Body of pancreas (tissue), 4 donors: ENCODE measurements at regions not wholly inside any gene's neighbourhood (a gene's known extent, or its start where the extent isn't known, plus 50 kb on each side); places are given as distances from the start of the nearest gene placed in this dataset.

Source experiments
- ATAC-seq: fragments of 150-250 bp; one replicate; pipeline ENCODE4 v1.9.1; 2016
- DNase-seq, 4 donors: peaks; one replicate each; pipeline ENCODE4 v3.0.0-alpha.2; 2019
- H3K27ac ChIP-seq, 4 donors: fragments of 200-600 bp; sonication (generic); 1 replicate in 3 of 4; 2 replicates in 1 of 4; pipeline versions ENCODE4 v1.5.1 to v1.6.1; 2016 to 2019; ENCODE audit warnings: mild to moderate bottlenecking in 1 of 4, mixed read lengths in 1 of 4, moderate library complexity in 1 of 4
- H3K27me3 ChIP-seq, 2 donors: fragments of 200-600 bp; sonication (generic); one replicate each; pipeline ENCODE4 v1.6.0; 2016; ENCODE audit warnings: mild to moderate bottlenecking in 1 of 2
- H3K36me3 ChIP-seq, 2 donors: fragments of 200-600 bp; sonication (generic); replicated peaks in 1 of 2; 2 replicates each; pipeline ENCODE4 v1.5.1; 2016; ENCODE audit warnings: low read depth in 2 of 2; ENCODE audit not compliant: insufficient read depth in 1 of 2
- H3K4me1 ChIP-seq: fragments of 200-600 bp; sonication (generic); one replicate; pipeline ENCODE4 v1.6.0; 2016
- H3K4me3 ChIP-seq, 2 donors: fragments of 200-600 bp; sonication (generic); 1 replicate in 1 of 2; 2 replicates in 1 of 2; pipeline ENCODE4 v1.5.1; 2016 to 2019
- H3K9me3 ChIP-seq, 3 donors: fragments of 200-600 bp; sonication (generic); 1 replicate in 2 of 3; 2 replicates in 1 of 3; pipeline ENCODE4 v1.5.1; 2016
- CTCF ChIP-seq, 7 experiments: fragments of 450-650 bp in 4 of 7; fragments of 200-600 bp in 3 of 7; sonication (generic) in 3 of 7; IDR thresholded peaks; one replicate each; pipeline ENCODE4 v1.5.1; 2016 to 2019; ENCODE audit warnings: antibody characterized with exemption in 7 of 7
- POLR2A ChIP-seq, 3 donors: fragments of 450-650 bp; IDR thresholded peaks; one replicate each; pipeline ENCODE4 v1.6.1; 2016; ENCODE audit warnings: antibody characterized with exemption in 3 of 3, mild to moderate bottlenecking in 2 of 3
- WGBS, 2 donors: methylation state at CpG; one replicate each; pipeline ENCODE4 v1.1.5; 2017; 5-methylcytosine and 5-hydroxymethylcytosine counted together
- intact Hi-C: fragments of 100-400 bp; cut with DNase I; formaldehyde crosslinking; loops from one replicate; pipeline ENCODE4 v1.15.1; 2023

- Histone ChIP-seq H3K9me3 (peaks cover 0 to 4% (median 0%) of the 10 kb centered on the region in 3 donors), H3K4me1 (no peaks in the 10 kb centered on the region), H3K27me3 (no peaks in the 10 kb centered on the region), H3K27ac (no peak overlapping the region), H3K4me3 (no peak overlapping the region), H3K36me3 (no peaks in the 10 kb centered on the region)
- TF ChIP-seq CTCF (IDR thresholded peaks at IDR 0.05) (no peak), POLR2A (IDR thresholded peaks at IDR 0.05) (no peak)
- ATAC-seq (no peak), DNase-seq (no peak)
- intact Hi-C loops, result no loop called here
- WGBS, 2 donors, result 32% methylated on average over 5 of the region's 5 CpGs
Measured at GRCh38 chr11:37788141-37788877, 1190.3 kb upstream of the RAG2 start.

- no peaks in the 10 kb centered on the region for H3K27me3 ChIP-seq
- peaks cover 0 to 10% (median 0%) of the 10 kb centered on the region in 3 donors for H3K9me3 ChIP-seq
- DNase-seq, result no peak
- ATAC-seq, result no peak
- intact Hi-C loops, result no loop called here
- H3K27ac ChIP-seq, result no peak overlapping the region
- H3K4me3 ChIP-seq, result no peak overlapping the region
- no peak for TF ChIP-seq CTCF (IDR thresholded peaks at IDR 0.05)
- no peak for TF ChIP-seq POLR2A (IDR thresholded peaks at IDR 0.05)
- 5 to 9% methylated on average over 1 of the region's 1 CpG for WGBS, 2 donors
- no peaks in the 10 kb centered on the region for H3K4me1 ChIP-seq
- no peaks in the 10 kb centered on the region for H3K36me3 ChIP-seq
Measured at GRCh38 chr11:37786214-37786755, 1188.2 kb upstream of the RAG2 start.

GRCh38 chr11:37774441-37774840 lies 1176.4 kb upstream of the RAG2 start:
- H3K9me3 ChIP-seq, result no peaks in the 10 kb centered on the region
- intact Hi-C loops, result no loop called here
- no peak for TF ChIP-seq CTCF (IDR thresholded peaks at IDR 0.05)
- no peak for TF ChIP-seq POLR2A (IDR thresholded peaks at IDR 0.05)
- H3K4me3 ChIP-seq, result no peak overlapping the region
- WGBS, 2 donors, result 73 to 79% methylated on average over 8 of the region's 8 CpGs
- no peak overlapping the region for H3K27ac ChIP-seq
- no peaks in the 10 kb centered on the region for H3K27me3 ChIP-seq
- H3K4me1 ChIP-seq, result no peaks in the 10 kb centered on the region
- ATAC-seq (no peak), DNase-seq (no peak)
- H3K36me3 ChIP-seq, result no peaks in the 10 kb centered on the region

GRCh38 chr11:37770145-37770544 lies 1172.1 kb upstream of the RAG2 start:
- 46 to 58% methylated on average over 1 of the region's 1 CpG for WGBS, 2 donors

More at GRCh38 chr11:37770145-37770544, 1172.1 kb upstream of the RAG2 start:
- no peak overlapping the region for H3K27ac ChIP-seq
- no peak for DNase-seq
- no peaks in the 10 kb centered on the region for H3K9me3 ChIP-seq
- H3K4me3 ChIP-seq, result no peak overlapping the region
- ATAC-seq, result no peak
- no peaks in the 10 kb centered on the region for H3K36me3 ChIP-seq
- intact Hi-C loops, result no loop called here
- H3K27me3 ChIP-seq, result no peaks in the 10 kb centered on the region
- H3K4me1 ChIP-seq, result no peaks in the 10 kb centered on the region
- TF ChIP-seq POLR2A (IDR thresholded peaks at IDR 0.05), result no peak
- no peak for TF ChIP-seq CTCF (IDR thresholded peaks at IDR 0.05)
